H1 (cell line): ENCODE measurements at regions not wholly inside any gene's neighbourhood (a gene's known extent, or its start where the extent isn't known, plus 50 kb on each side); places are given as distances from the start of the nearest gene placed in this dataset.

Source experiments
- BCL11A ChIP-seq, 2 experiments: IDR thresholded peaks; one replicate each; pipeline ENCODE4 v1.6.1; 2011; ENCODE audit warnings: low read depth in 2 of 2, low read length in 2 of 2, mild to moderate bottlenecking in 2 of 2
- NANOG ChIP-seq: IDR thresholded peaks from 2 replicates; pipeline ENCODE4 v1.6.1; 2011; ENCODE audit warnings: low read length, low read depth, mild to moderate bottlenecking, inconsistent platforms; ENCODE audit not compliant: insufficient read depth, poor library complexity, severe bottlenecking
- POU5F1 ChIP-seq: IDR thresholded peaks from 2 replicates; pipeline ENCODE4 v1.6.1; 2011; ENCODE audit warnings: low read depth, mild to moderate bottlenecking, low read length, moderate library complexity
- SIN3A ChIP-seq, 2 experiments: IDR thresholded peaks in 1 of 2; conservative IDR thresholded peaks in 1 of 2; 2 replicates each; pipeline ENCODE4 v1.6.1; 2011 to 2012; ENCODE audit warnings: low read length in 2 of 2, improper control_type of control experiment in 1 of 2, low read depth in 1 of 2, mild to moderate bottlenecking in 1 of 2

- TF ChIP-seq BCL11A (IDR thresholded peaks at IDR 0.05; ENCODE audit: low read depth in 2 of 2, low read length in 2 of 2): no peak
- no peak for TF ChIP-seq NANOG
- TF ChIP-seq POU5F1: no peak
- TF ChIP-seq SIN3A (conservative IDR thresholded peaks at IDR 0.05 in 1 of 2, IDR thresholded peaks at IDR 0.05 in 1 of 2; ENCODE audit: low read depth in 1 of 2, low read length in 2 of 2): no peak
These were observed 445.8 kb downstream of the HTR1B start (continued) for GRCh38 chr6:77017537-77017936.
